ENCODE measurements at regions not wholly inside any gene's neighbourhood (a gene's known extent, or its start where the extent isn't known, plus 50 kb on each side); places are given as distances from the start of the nearest gene placed in this dataset.

GRCh38 chr6:82441047-82441855, 77.6 kb downstream of the TPBG start:
- Mint-ChIP-seq H3K4me1 (no peaks in the 10 kb centered on the region), H3K4me3 (no peak overlapping the region), H3K9me3 (no peaks in the 10 kb centered on the region), H3K36me3 (ENCODE audit: low read depth) (no peaks in the 10 kb centered on the region), H3K27me3 (ENCODE audit: low read depth) (no peaks in the 10 kb centered on the region), H3K27ac (ENCODE audit: unreplicated experiment) (no peak overlapping the region)
- DNase-seq (ENCODE audit: low read depth, low spot score): no peak
- TF ChIP-seq CTCF (conservative IDR thresholded peaks at IDR 0.05): no peak

GRCh38 chr6:82442061-82442719, 78.6 kb downstream of the TPBG start:
- no peak for TF ChIP-seq CTCF (conservative IDR thresholded peaks at IDR 0.05)
- no peaks in the 10 kb centered on the region for H3K36me3 Mint-ChIP-seq (ENCODE audit: low read depth)
- H3K4me1 Mint-ChIP-seq: no peaks in the 10 kb centered on the region
- no peak overlapping the region for H3K4me3 Mint-ChIP-seq
- H3K27ac Mint-ChIP-seq (ENCODE audit: unreplicated experiment): no peak overlapping the region
- no peaks in the 10 kb centered on the region for H3K9me3 Mint-ChIP-seq
- no peaks in the 10 kb centered on the region for H3K27me3 Mint-ChIP-seq (ENCODE audit: low read depth)
- no peak for DNase-seq (ENCODE audit: low read depth, low spot score)

DNA sequence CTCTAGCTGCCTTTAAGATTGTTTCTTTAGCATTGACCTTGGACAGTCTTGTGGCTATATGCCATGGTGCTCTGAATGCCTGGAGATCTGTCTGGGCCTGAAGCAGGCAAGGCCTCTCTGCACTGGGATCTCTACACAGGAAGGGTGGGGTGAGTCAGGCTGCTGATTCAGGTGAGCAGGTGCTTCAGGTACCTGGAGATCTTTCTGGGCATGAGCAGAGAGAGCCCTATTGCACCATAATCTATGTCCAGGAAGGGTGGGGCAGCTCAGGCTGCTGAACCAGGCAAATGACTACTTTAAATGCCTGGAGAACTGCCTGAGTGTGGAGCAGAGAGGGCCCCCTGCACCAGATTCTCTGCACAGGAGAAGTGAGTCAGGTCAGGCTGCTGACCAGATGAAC, 94.5 kb downstream of the TPBG start:
- H3K27me3 Mint-ChIP-seq (ENCODE audit: low read depth): no peaks in the 10 kb centered on the region
- H3K36me3 Mint-ChIP-seq (ENCODE audit: low read depth): no peaks in the 10 kb centered on the region
- H3K4me1 Mint-ChIP-seq: no peaks in the 10 kb centered on the region
- H3K27ac Mint-ChIP-seq (ENCODE audit: unreplicated experiment): no peak overlapping the region
- no peak overlapping the region for H3K4me3 Mint-ChIP-seq
- TF ChIP-seq CTCF (conservative IDR thresholded peaks at IDR 0.05): no peak
- DNase-seq (ENCODE audit: low read depth, low spot score): no peak
- H3K9me3 Mint-ChIP-seq: peaks cover 19% of the 10 kb centered on the region

DNA sequence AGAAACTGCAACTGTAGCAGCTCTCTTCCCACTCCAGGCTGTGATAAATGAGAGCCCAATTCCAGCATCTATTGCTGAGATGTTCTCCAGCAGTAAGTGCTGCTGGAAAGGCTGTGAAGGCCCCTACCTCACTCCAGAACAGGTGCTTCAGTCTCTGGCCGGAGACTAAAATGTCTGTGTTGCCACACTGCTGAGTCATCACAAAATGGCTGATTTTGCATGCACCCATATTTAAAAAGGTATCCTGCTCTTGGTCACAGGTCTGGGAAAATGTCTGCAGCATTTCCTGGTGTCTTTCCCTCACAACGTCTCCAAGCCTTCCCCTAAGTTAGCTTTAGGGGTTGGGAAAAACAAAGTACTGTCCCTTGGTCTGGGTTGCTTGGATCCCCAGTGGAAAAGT, 95.1 kb downstream of the TPBG start:
- no peaks in the 10 kb centered on the region for H3K27me3 Mint-ChIP-seq (ENCODE audit: low read depth)
- no peaks in the 10 kb centered on the region for H3K4me1 Mint-ChIP-seq
- H3K27ac Mint-ChIP-seq (ENCODE audit: unreplicated experiment): no peak overlapping the region
- no peak for TF ChIP-seq CTCF (conservative IDR thresholded peaks at IDR 0.05)
- peaks cover 19% of the 10 kb centered on the region for H3K9me3 Mint-ChIP-seq
- no peaks in the 10 kb centered on the region for H3K36me3 Mint-ChIP-seq (ENCODE audit: low read depth)
- DNase-seq (ENCODE audit: low read depth, low spot score): no peak
- H3K4me3 Mint-ChIP-seq: no peak overlapping the region

DNA sequence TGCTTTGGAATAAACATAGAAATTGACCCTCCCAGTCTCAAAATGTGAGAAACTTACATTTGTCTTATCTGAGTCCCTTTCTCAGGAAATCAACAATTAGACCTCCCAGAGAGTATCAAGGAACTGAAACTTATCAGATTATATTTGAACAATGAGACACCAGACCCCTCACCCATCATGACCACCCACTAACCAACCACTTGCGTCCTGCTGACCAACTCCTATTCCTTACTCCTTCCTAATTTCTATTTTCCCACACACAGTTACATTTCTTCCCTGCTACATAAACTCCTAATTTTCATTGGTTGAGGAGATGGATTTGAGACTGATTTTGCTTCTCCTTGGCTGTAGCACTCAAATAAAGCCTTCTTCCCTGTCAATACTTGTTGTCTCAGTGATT, 97.9 kb downstream of the TPBG start:
- Mint-ChIP-seq H3K27me3 (ENCODE audit: low read depth) (no peaks in the 10 kb centered on the region), H3K4me3 (no peak overlapping the region), H3K27ac (ENCODE audit: unreplicated experiment) (no peak overlapping the region), H3K4me1 (no peaks in the 10 kb centered on the region), H3K9me3 (peaks cover 15% of the 10 kb centered on the region), H3K36me3 (ENCODE audit: low read depth) (no peaks in the 10 kb centered on the region)
- TF ChIP-seq CTCF (conservative IDR thresholded peaks at IDR 0.05): no peak
- DNase-seq (ENCODE audit: low read depth, low spot score): no peak

All from neural crest cell (in vitro differentiated cells).